ENCODE measurements at regions not wholly inside any gene's neighbourhood (a gene's known extent, or its start where the extent isn't known, plus 50 kb on each side); places are given as distances from the start of the nearest gene placed in this dataset.
"Not testable (repeated sequence)": the region's sequence is repeated elsewhere in the genome, so short reads cannot be mapped to it uniquely, and the experiment has no call there.

GRCh38 chr12:115375186-115375991, 691.4 kb upstream of the TBX3 start:
- no peak for DNase-seq

- DNase-seq: no peak
These were observed 690.7 kb upstream of the TBX3 start for GRCh38 chr12:115374480-115375185.

GRCh38 chr12:115371711-115372110, 687.7 kb upstream of the TBX3 start:
- DNase-seq: no peak

- no peak for DNase-seq
These were observed 686.7 kb upstream of the TBX3 start for GRCh38 chr12:115370650-115371049.

- DNase-seq: no peak
These were observed 686.2 kb upstream of the TBX3 start for GRCh38 chr12:115370207-115370606.

- not testable (repeated sequence) for DNase-seq
These were observed 682.3 kb upstream of the TBX3 start for GRCh38 chr12:115366277-115366676.

GRCh38 chr12:115365765-115366164, 681.8 kb upstream of the TBX3 start:
- DNase-seq: not testable (repeated sequence)

- no peak for DNase-seq
These were observed 680.9 kb upstream of the TBX3 start for GRCh38 chr12:115364921-115365320.

GRCh38 chr12:115362339-115362976, 678.5 kb upstream of the TBX3 start:
- no peak for DNase-seq

- DNase-seq: no peak
These were observed 673.7 kb upstream of the TBX3 start for GRCh38 chr12:115357681-115358080.

- no peak for DNase-seq
These were observed 671.3 kb upstream of the TBX3 start for GRCh38 chr12:115355301-115355700.

- peak in 37 of 56 donors; percentile 1 to 71 (median 19) for DNase-seq
These were observed 670.3 kb upstream of the TBX3 start for GRCh38 chr12:115354007-115354890.

GRCh38 chr12:115353467-115353866, 669.5 kb upstream of the TBX3 start:
- no peak for DNase-seq

GRCh38 chr12:115351514-115352077, 667.6 kb upstream of the TBX3 start:
- DNase-seq: no peak

- no peak for DNase-seq
These were observed 665.7 kb upstream of the TBX3 start for GRCh38 chr12:115349711-115350110.

GRCh38 chr12:115348301-115348700, 664.3 kb upstream of the TBX3 start:
- no peak for DNase-seq

GRCh38 chr12:115343601-115344000, 659.6 kb upstream of the TBX3 start:
- DNase-seq: no peak

- no peak for DNase-seq
These were observed 659.0 kb upstream of the TBX3 start for GRCh38 chr12:115343008-115343407.

- DNase-seq: peak in 13 of 56 donors; percentile 1 to 66 (median 11)
These were observed 657.5 kb upstream of the TBX3 start for GRCh38 chr12:115341442-115341841.

GRCh38 chr12:115338566-115339294, 654.8 kb upstream of the TBX3 start:
- no peak for DNase-seq
